ENCODE measurements at regions not wholly inside any gene's neighbourhood (a gene's known extent, or its start where the extent isn't known, plus 50 kb on each side); places are given as distances from the start of the nearest gene placed in this dataset.

GRCh38 chr7:114086914-114087652 is 168.3 kb upstream of the PPP1R3A start:
- TF ChIP-seq EZH2 (IDR thresholded peaks at IDR 0.05; ENCODE audit: low read length): peak; percentile 45
- TF ChIP-seq CTCF (optimal IDR thresholded peaks at IDR 0.05 in 1 of 3, IDR thresholded peaks at IDR 0.05 in 1 of 3, conservative IDR thresholded peaks at IDR 0.05 in 1 of 3; ENCODE audit: extremely low read depth in 1 of 3, insufficient read depth in 2 of 3, low read length in 3 of 3): no peak
- Histone ChIP-seq H3K4me2 (ENCODE audit: control insufficient read depth, extremely low read depth, insufficient read depth, low read depth, low read length) (peak overlapping the region; percentile 85), H3K36me3 (ENCODE audit: control insufficient read depth in 2 of 2, extremely low read depth in 1 of 2, insufficient read depth in 2 of 2, low read length in 2 of 2) (no peaks in the 10 kb centered on the region), H3K27ac (ENCODE audit: control insufficient read depth, insufficient read depth, low read length) (no peak overlapping the region), H4K20me1 (ENCODE audit: control insufficient read depth, extremely low read depth, insufficient read depth, low read length) (no peaks in the 10 kb centered on the region), H2AFZ (ENCODE audit: control insufficient read depth, low read length) (peak overlapping the region; percentile 82), H3K4me3 (ENCODE audit: control insufficient read depth in 2 of 3, extremely low read depth in 1 of 3, insufficient read depth in 2 of 3, low read depth in 1 of 3, low read length in 3 of 3) (peak overlapping the region; percentile 57 to 81 (median 71)), H3K9me3 (ENCODE audit: control insufficient read depth, low read depth, low read length) (no peaks in the 10 kb centered on the region), H3K27me3 (ENCODE audit: control insufficient read depth, extremely low read depth, insufficient read depth, low read length) (peaks cover 35% of the 10 kb centered on the region), H3K9me1 (ENCODE audit: control insufficient read depth, extremely low read depth, insufficient read depth, low read length) (no peaks in the 10 kb centered on the region), H3K79me2 (ENCODE audit: control insufficient read depth, insufficient read depth, low read length) (no peaks in the 10 kb centered on the region), H3K4me1 (ENCODE audit: control insufficient read depth, extremely low read depth, insufficient read depth, low read length) (peaks cover 12% of the 10 kb centered on the region), H3K9ac (ENCODE audit: control insufficient read depth, extremely low read depth, insufficient read depth, low read length) (peak overlapping the region; percentile 22)
- DNase-seq (ENCODE audit: low read depth, low spot score) (no peak), FAIRE-seq (peak; percentile 26)
- dilution Hi-C loops (cut with MboI; ENCODE audit: extremely low pct_ligation_motif_present, low sequenced_read_pairs): no loop called here

GRCh38 chr7:114086537-114086913 is 167.7 kb upstream of the PPP1R3A start:
- H3K4me2 ChIP-seq (ENCODE audit: control insufficient read depth, extremely low read depth, insufficient read depth, low read depth, low read length): peak overlapping the region; percentile 85
- no peaks in the 10 kb centered on the region for H3K9me3 ChIP-seq (ENCODE audit: control insufficient read depth, low read depth, low read length)
- H3K36me3 ChIP-seq (ENCODE audit: control insufficient read depth in 2 of 2, extremely low read depth in 1 of 2, insufficient read depth in 2 of 2, low read length in 2 of 2): no peaks in the 10 kb centered on the region
- H3K9ac ChIP-seq (ENCODE audit: control insufficient read depth, extremely low read depth, insufficient read depth, low read length): peak overlapping the region; percentile 13
- H3K4me3 ChIP-seq (ENCODE audit: control insufficient read depth in 2 of 3, extremely low read depth in 1 of 3, insufficient read depth in 2 of 3, low read depth in 1 of 3, low read length in 3 of 3): peak overlapping the region; percentile 57 to 81 (median 71)
- peaks cover 12% of the 10 kb centered on the region for H3K4me1 ChIP-seq (ENCODE audit: control insufficient read depth, extremely low read depth, insufficient read depth, low read length)
- TF ChIP-seq EZH2 (IDR thresholded peaks at IDR 0.05; ENCODE audit: low read length) (no peak), CTCF (optimal IDR thresholded peaks at IDR 0.05 in 1 of 3, IDR thresholded peaks at IDR 0.05 in 1 of 3, conservative IDR thresholded peaks at IDR 0.05 in 1 of 3; ENCODE audit: extremely low read depth in 1 of 3, insufficient read depth in 2 of 3, low read length in 3 of 3) (no peak)
- no peak for FAIRE-seq
- H3K27ac ChIP-seq (ENCODE audit: control insufficient read depth, insufficient read depth, low read length): no peak overlapping the region
- no peaks in the 10 kb centered on the region for H4K20me1 ChIP-seq (ENCODE audit: control insufficient read depth, extremely low read depth, insufficient read depth, low read length)
- no peak for DNase-seq (ENCODE audit: low read depth, low spot score)
- dilution Hi-C loops (cut with MboI; ENCODE audit: extremely low pct_ligation_motif_present, low sequenced_read_pairs): no loop called here
- H3K27me3 ChIP-seq (ENCODE audit: control insufficient read depth, extremely low read depth, insufficient read depth, low read length): peaks cover 35% of the 10 kb centered on the region
- no peaks in the 10 kb centered on the region for H3K9me1 ChIP-seq (ENCODE audit: control insufficient read depth, extremely low read depth, insufficient read depth, low read length)
- peak overlapping the region; percentile 82 for H2AFZ ChIP-seq (ENCODE audit: control insufficient read depth, low read length)
- H3K79me2 ChIP-seq (ENCODE audit: control insufficient read depth, insufficient read depth, low read length): no peaks in the 10 kb centered on the region

Measured in keratinocyte (primary cell).